22Rv1 (cell line): ENCODE measurements at regions not wholly inside any gene's neighbourhood (a gene's known extent, or its start where the extent isn't known, plus 50 kb on each side); places are given as distances from the start of the nearest gene placed in this dataset.

Source experiments
- ZFX ChIP-seq: fragments of 450-650 bp; IDR thresholded peaks from 2 replicates; pipeline ENCODE4 v1.6.1; 2017; ENCODE audit warnings: antibody characterized with exemption, borderline replicate concordance
- TF ChIP-seq, protein P1 (sequence below): fragments of 450-650 bp; IDR thresholded peaks from 2 replicates; pipeline ENCODE4 v1.5.1; 2017; ENCODE audit warnings: mild to moderate bottlenecking

DNA sequence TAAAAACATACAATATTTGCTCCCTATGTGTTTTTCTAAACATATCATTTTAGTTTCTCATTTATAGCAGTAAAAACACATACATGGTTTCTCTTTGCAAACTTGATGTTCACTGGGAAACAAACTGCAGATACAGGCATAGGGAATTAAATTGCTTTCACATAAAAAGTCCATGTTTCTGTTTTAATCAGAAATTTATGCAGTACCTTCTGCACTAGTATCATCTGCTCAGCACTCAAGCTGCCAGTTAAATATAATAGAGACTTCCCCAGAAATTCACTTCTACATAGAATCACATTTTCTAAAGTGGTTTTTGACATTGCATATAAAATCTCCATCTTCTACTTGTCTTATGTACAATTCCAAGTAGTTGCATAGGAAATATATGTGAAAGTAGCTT is 1107.3 kb upstream of the NRXN1 start:
- TF ChIP-seq, protein P1, sequence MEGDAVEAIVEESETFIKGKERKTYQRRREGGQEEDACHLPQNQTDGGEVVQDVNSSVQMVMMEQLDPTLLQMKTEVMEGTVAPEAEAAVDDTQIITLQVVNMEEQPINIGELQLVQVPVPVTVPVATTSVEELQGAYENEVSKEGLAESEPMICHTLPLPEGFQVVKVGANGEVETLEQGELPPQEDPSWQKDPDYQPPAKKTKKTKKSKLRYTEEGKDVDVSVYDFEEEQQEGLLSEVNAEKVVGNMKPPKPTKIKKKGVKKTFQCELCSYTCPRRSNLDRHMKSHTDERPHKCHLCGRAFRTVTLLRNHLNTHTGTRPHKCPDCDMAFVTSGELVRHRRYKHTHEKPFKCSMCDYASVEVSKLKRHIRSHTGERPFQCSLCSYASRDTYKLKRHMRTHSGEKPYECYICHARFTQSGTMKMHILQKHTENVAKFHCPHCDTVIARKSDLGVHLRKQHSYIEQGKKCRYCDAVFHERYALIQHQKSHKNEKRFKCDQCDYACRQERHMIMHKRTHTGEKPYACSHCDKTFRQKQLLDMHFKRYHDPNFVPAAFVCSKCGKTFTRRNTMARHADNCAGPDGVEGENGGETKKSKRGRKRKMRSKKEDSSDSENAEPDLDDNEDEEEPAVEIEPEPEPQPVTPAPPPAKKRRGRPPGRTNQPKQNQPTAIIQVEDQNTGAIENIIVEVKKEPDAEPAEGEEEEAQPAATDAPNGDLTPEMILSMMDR = no peak
- no peak for TF ChIP-seq ZFX
